ENCODE measurements at regions not wholly inside any gene's neighbourhood (a gene's known extent, or its start where the extent isn't known, plus 50 kb on each side); places are given as distances from the start of the nearest gene placed in this dataset.
"Not testable (repeated sequence)": the region's sequence is repeated elsewhere in the genome, so short reads cannot be mapped to it uniquely, and the experiment has no call there.

DNA sequence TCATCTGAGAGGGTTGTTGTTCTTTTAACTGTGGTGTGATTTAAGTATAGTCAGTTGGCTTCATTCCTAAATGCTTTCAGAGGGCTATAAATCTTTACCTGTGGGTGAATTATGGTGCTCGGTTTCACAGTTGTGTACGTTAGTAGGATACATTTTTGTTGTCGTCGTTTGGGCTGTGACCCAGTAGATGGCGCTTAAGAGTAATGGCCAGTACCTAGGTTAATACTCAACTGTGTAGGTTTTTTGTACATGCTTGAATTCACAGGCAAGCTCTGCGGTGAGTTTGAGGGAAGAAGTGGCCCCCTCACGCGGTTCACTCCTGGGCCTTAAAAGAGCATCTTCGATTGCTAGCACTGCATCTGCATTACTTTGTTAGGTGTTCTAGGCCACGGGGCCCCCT, 571.7 kb upstream of the TGIF2LX start:
- not testable (repeated sequence) for DNase-seq (ENCODE audit: insufficient read length); FAIRE-seq

- FAIRE-seq: peak; percentile 44
- DNase-seq (ENCODE audit: insufficient read length): not testable (repeated sequence)
Observed at GRCh38 chrX:89369904-89370303, 551.8 kb upstream of the TGIF2LX start.

DNA sequence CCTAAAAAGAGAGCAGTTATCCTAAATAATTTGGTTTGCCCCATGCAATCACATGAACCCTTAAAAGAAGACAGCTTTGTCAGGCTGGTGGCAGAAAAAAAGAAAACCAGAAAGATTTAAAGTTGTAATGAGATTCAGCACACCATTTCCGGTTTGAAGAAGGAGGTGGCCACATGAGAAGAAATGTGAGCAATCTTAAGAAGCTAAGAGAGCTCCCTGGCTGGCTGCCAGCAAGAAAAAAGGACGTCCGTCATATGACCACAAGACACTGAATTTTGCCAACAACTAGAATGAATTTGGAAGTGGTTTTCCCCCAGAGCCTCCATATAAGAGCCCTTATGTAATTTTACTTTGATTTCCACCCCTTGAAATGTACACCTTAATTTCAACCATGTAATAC, 528.7 kb upstream of the TGIF2LX start:
- not testable (repeated sequence) for FAIRE-seq; DNase-seq (ENCODE audit: insufficient read length)

GRCh38 chrX:89402818-89403217, 518.9 kb upstream of the TGIF2LX start:
- DNase-seq (ENCODE audit: insufficient read length): not testable (repeated sequence)
- FAIRE-seq: peak; percentile 69

DNA sequence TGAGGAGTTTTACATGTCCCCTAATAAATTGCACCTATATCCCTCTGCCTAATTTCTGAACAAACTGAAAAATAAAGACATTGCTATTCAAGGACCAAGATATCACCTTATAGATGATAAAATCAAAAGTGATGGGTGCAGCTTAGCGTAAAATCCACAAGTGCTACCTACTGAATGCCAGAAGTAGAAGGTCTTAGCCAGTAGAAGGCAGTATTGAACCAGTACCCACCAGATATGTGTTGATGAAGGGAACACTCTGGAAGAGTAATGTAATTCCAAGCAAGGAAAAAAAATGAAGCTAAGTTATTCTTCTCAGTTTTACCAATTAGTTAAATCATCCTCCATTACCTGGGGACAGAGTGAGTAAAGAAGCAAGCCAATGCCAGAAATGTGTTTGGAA, 516.6 kb upstream of the TGIF2LX start:
- DNase-seq (ENCODE audit: insufficient read length); FAIRE-seq: not testable (repeated sequence)

- DNase-seq (ENCODE audit: insufficient read length); FAIRE-seq: not testable (repeated sequence)
Observed at GRCh38 chrX:89416930-89417329, 504.8 kb upstream of the TGIF2LX start.

DNA sequence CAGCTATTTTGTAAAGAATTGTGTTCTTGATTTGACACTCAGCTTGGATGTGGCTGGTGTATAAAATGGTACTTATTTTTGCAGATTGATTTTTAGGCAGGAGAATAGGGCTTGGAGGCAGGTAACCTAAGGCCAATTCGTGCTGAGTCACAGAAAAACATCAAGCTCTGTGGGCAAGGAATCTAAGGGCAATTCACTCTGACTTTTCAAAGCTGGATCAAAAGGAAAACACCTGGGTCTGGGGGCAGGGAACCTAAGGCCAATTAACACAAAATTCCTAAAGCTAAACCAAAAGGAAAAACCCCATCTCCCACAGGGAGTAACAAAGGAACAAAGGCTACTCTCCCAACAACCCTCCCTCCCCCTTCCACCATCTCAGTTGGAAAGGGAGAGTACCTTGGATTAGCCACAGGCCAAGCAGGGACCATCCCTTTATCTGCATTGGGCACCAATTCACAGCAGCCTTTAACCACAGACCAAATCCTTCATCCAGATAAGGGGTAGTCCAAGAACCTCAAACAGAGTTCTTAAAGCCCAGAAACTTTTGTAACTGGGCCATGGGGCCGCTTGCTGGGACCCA, 489.0 kb upstream of the TGIF2LX start:
- DNase-seq (ENCODE audit: insufficient read length): not testable (repeated sequence)
- peak; percentile 27 for FAIRE-seq
